Testis (tissue), 2 donors: ENCODE measurements at regions not wholly inside any gene's neighbourhood (a gene's known extent, or its start where the extent isn't known, plus 50 kb on each side); places are given as distances from the start of the nearest gene placed in this dataset.

ENCODE experiments used
- DNase-seq: peaks from one replicate; pipeline ENCODE4 v3.0.0-alpha.2; 2019
- H3K27ac ChIP-seq, 2 donors: fragments of 200-600 bp; sonication (generic); one replicate each; pipeline ENCODE4 v1.5.1; 2019
- H3K27me3 ChIP-seq: fragments of 200-600 bp; sonication (generic); one replicate; pipeline ENCODE4 v1.5.1; 2019
- H3K36me3 ChIP-seq: fragments of 200-600 bp; sonication (generic); one replicate; pipeline ENCODE4 v1.5.1; 2017; ENCODE audit warnings: low read depth; ENCODE audit errors: missing control alignments
- H3K4me1 ChIP-seq: fragments of 200-600 bp; sonication (generic); one replicate; pipeline ENCODE4 v1.5.1; 2019
- H3K4me3 ChIP-seq, 2 donors: fragments of 200-600 bp; sonication (generic); one replicate each; pipeline ENCODE4 v1.5.1; 2017 to 2019
- H3K9me3 ChIP-seq: fragments of 200-600 bp; sonication (generic); one replicate; pipeline ENCODE4 v1.5.1; 2017
- POLR2A ChIP-seq: fragments of 450-650 bp; IDR thresholded peaks from one replicate; pipeline ENCODE4 v1.6.1; 2017; ENCODE audit warnings: antibody characterized with exemption, mild to moderate bottlenecking, moderate library complexity
- WGBS, 2 donors: methylation state at CpG; one replicate each; pipeline ENCODE4 v1.1.5; 2018; 5-methylcytosine and 5-hydroxymethylcytosine counted together
- intact Hi-C: fragments of 100-400 bp; cut with DNase I; formaldehyde crosslinking; loops from one replicate; pipeline ENCODE4 v1.15.1; 2023; ENCODE audit warnings: low total_unique reads
- TF ChIP-seq, protein P1 (sequence below), 3 experiments: fragments of 450-650 bp in 2 of 3; fragments of 200-600 bp in 1 of 3; sonication (generic) in 1 of 3; IDR thresholded peaks; one replicate each; pipeline ENCODE4 v1.5.1; 2016 to 2019; ENCODE audit warnings: antibody characterized with exemption in 3 of 3, mild to moderate bottlenecking in 2 of 3, moderate library complexity in 1 of 3

DNA sequence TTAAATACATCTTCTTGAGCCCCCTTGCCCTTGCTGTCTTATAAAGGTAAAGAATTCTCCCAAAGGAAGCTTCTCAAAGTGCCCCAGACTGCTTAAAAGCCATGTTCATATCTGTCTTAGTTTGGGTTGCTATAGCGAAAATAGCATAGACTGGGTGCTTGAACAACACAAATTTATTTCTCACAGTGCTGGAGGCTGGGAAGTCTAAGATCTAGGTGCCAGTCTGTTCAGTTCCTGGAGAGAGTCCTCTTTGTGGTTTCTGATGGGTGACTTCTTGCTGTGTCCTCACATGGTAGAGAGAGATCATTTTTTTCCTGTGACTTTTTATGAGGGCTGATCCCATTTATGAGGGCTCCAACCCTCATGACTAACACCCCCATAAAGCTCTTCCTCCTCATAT lies 486.7 kb upstream of the ADAMTS16 start:
- 38 to 40% methylated on average over 1 of the region's 1 CpG for WGBS, 2 donors
- DNase-seq: no peak
- H3K4me3 ChIP-seq: no peak overlapping the region
- intact Hi-C loops: no loop called here
- no peak for TF ChIP-seq POLR2A
- TF ChIP-seq, protein P1, sequence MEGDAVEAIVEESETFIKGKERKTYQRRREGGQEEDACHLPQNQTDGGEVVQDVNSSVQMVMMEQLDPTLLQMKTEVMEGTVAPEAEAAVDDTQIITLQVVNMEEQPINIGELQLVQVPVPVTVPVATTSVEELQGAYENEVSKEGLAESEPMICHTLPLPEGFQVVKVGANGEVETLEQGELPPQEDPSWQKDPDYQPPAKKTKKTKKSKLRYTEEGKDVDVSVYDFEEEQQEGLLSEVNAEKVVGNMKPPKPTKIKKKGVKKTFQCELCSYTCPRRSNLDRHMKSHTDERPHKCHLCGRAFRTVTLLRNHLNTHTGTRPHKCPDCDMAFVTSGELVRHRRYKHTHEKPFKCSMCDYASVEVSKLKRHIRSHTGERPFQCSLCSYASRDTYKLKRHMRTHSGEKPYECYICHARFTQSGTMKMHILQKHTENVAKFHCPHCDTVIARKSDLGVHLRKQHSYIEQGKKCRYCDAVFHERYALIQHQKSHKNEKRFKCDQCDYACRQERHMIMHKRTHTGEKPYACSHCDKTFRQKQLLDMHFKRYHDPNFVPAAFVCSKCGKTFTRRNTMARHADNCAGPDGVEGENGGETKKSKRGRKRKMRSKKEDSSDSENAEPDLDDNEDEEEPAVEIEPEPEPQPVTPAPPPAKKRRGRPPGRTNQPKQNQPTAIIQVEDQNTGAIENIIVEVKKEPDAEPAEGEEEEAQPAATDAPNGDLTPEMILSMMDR (IDR thresholded peaks at IDR 0.05): no peak
- no peaks in the 10 kb centered on the region for H3K36me3 ChIP-seq
- no peaks in the 10 kb centered on the region for H3K4me1 ChIP-seq
- H3K27ac ChIP-seq: no peak overlapping the region
- H3K27me3 ChIP-seq: no peaks in the 10 kb centered on the region
- no peaks in the 10 kb centered on the region for H3K9me3 ChIP-seq

DNA sequence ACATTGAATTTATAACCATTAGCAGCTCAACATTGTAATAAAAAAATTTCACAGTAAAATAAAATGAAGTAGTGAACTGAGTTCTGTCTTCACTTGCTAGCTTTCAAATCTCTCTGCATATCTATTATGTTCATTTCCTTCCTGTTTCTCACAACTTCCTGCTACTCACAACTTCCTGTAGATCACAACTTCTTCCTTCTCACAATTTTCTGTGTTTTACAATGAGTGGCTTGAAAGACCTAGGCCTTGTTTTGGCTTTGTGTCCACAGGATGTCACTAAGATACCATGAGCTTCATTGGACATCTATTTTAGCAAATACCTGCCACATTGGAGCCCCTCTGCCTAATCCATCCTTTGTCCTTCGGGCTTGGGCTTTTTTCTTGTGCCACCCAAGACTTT lies 480.3 kb upstream of the ADAMTS16 start:
- no peak overlapping the region for H3K4me3 ChIP-seq
- H3K27ac ChIP-seq: no peak overlapping the region
- WGBS, 2 donors: 67 to 80% methylated on average over 1 of the region's 1 CpG
- no peak for DNase-seq
- intact Hi-C loops: no loop called here
- no peaks in the 10 kb centered on the region for H3K9me3 ChIP-seq
- H3K27me3 ChIP-seq: no peaks in the 10 kb centered on the region
- TF ChIP-seq, protein P1 (IDR thresholded peaks at IDR 0.05): no peak
- no peak for TF ChIP-seq POLR2A
- H3K4me1 ChIP-seq: no peaks in the 10 kb centered on the region
- H3K36me3 ChIP-seq: no peaks in the 10 kb centered on the region

DNA sequence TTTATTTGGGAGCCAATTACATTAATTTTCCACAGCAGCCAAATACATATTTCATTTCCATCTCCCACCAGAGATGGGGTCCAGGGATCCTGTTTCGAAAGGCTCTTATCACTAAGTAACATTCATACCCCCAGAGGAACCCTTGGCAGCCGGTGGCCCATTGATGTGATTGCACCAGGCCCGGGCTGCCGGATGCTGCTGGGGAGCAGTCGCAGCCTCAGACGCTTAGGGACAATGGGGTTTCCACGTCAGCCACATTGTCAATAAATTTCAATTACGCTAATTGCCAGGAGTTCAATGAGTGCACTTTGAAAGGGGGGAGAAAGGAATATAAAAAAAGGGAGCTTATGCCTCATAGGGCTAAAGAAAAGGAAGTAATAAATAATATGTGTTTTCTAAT lies 478.8 kb upstream of the ADAMTS16 start:
- Histone ChIP-seq H3K27me3 (no peaks in the 10 kb centered on the region), H3K4me3 (no peak overlapping the region), H3K4me1 (no peaks in the 10 kb centered on the region), H3K27ac (no peak overlapping the region), H3K36me3 (no peaks in the 10 kb centered on the region), H3K9me3 (no peaks in the 10 kb centered on the region)
- WGBS, 2 donors: 79 to 85% methylated on average over 8 of the region's 8 CpGs
- TF ChIP-seq POLR2A: no peak
- TF ChIP-seq, protein P1 (IDR thresholded peaks at IDR 0.05): no peak
- intact Hi-C loops: no loop called here
- no peak for DNase-seq

DNA sequence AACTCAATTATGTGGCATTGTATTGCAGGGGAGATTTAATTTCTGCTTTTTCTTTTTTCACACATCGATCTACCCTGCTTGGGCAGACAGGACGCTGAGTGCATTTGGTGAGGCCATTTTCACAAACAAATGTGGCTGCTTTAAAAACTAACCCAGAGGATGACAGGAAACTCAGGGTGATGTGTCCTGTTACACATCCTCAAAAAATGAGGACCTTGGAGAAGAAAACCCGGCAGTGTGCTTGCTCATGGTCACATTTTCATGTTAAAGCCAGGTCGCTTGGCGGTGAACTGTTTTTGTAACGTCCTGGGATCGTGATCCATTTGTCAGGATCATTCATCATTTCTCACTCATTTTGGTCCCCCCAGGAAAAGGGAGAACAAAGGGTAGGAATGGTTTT lies 478.3 kb upstream of the ADAMTS16 start:
- Histone ChIP-seq H3K27me3 (no peaks in the 10 kb centered on the region), H3K27ac (no peak overlapping the region), H3K4me3 (no peak overlapping the region), H3K36me3 (no peaks in the 10 kb centered on the region), H3K9me3 (no peaks in the 10 kb centered on the region), H3K4me1 (no peaks in the 10 kb centered on the region)
- DNase-seq: no peak
- TF ChIP-seq POLR2A: no peak
- TF ChIP-seq, protein P1 (IDR thresholded peaks at IDR 0.05): no peak
- 68 to 76% methylated on average over 7 of the region's 7 CpGs for WGBS, 2 donors
- intact Hi-C loops: no loop called here

DNA sequence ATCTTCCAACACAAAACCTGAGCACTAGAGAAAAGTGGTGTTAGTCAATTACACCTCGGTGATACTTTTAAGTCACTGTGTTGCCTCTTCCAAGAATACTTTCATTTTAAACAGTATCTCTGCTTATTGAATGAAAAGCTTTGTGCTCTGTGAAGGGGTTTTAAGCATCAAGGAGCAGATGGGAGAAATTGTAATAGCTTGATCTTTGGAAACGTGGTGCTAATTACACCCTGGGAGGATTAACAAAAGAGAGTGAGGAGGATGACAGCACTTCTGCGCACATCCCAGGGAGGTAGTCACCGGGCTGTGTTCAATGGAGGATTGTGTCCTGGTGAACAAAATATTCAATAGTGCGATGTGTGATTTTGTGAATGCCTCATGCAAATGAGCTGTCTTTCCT lies 477.4 kb upstream of the ADAMTS16 start:
- Histone ChIP-seq H3K9me3 (no peaks in the 10 kb centered on the region), H3K27ac (no peak overlapping the region), H3K4me1 (no peaks in the 10 kb centered on the region), H3K27me3 (no peaks in the 10 kb centered on the region), H3K36me3 (no peaks in the 10 kb centered on the region), H3K4me3 (no peak overlapping the region)
- intact Hi-C loops: no loop called here
- no peak for DNase-seq
- 84 to 88% methylated on average over 5 of the region's 5 CpGs for WGBS, 2 donors
- TF ChIP-seq, protein P1 (IDR thresholded peaks at IDR 0.05): no peak
- TF ChIP-seq POLR2A: no peak
